ENCODE measurements at regions not wholly inside any gene's neighbourhood (a gene's known extent, or its start where the extent isn't known, plus 50 kb on each side); places are given as distances from the start of the nearest gene placed in this dataset.

DNA sequence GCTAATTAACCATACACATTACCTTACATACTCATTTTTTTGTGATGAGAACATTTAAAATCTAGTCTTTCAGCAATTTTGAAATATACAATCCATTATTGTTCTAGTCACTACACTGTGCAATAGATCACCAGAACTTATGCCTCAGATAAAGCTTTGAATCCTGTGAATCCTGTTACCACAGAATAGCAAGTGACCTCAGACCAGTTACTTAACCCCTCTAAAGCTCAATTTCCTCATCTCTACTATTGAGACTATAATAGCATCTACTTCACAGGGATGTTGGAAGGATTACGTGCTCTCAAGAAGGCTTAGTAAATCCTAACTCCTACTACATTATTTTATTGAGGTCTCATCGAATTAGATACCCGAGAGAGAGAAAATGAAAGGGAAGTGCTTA lies 60.2 kb upstream of the PIP5K1B start:
- no peak for TF ChIP-seq CTCF (IDR thresholded peaks at IDR 0.05; ENCODE audit: insufficient read depth, low read depth, low read length)
- Histone ChIP-seq H3K27me3 (ENCODE audit: control insufficient read depth, insufficient read depth, low read length) (no peaks in the 10 kb centered on the region), H3K4me3 (ENCODE audit: low read depth, low read length) (no peak overlapping the region), H3K36me3 (ENCODE audit: control insufficient read depth, insufficient read depth, low read length) (no peaks in the 10 kb centered on the region)
- POLR2A ChIA-PET: no interaction called here
- no peak for DNase-seq (ENCODE audit: low read depth)
- CTCF ChIA-PET: no interaction called here

DNA sequence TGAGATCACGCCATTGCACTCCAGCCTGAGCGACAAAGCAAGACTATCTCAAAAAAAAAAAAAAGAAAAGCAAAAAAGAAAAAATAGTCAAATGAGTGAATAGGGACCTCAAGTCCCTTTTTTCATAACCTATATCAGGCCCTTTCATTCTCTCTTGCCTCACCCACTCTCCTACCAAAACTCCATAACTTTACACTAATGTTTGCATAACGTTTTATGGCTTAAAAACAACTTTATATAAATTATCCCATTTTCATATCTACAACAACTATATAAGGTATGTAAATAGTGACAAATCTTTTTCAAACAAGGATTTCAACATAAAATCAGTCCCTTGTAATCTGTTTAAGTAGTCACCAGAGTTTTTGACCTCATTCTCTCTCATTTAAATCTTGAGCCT lies 56.9 kb upstream of the PIP5K1B start:
- H3K36me3 ChIP-seq (ENCODE audit: control insufficient read depth, insufficient read depth, low read length): no peaks in the 10 kb centered on the region
- no peak for TF ChIP-seq CTCF (IDR thresholded peaks at IDR 0.05; ENCODE audit: insufficient read depth, low read depth, low read length)
- DNase-seq (ENCODE audit: low read depth): no peak
- no peaks in the 10 kb centered on the region for H3K27me3 ChIP-seq (ENCODE audit: control insufficient read depth, insufficient read depth, low read length)
- no peak overlapping the region for H3K4me3 ChIP-seq (ENCODE audit: low read depth, low read length)
- ChIA-PET CTCF (no interaction called here), POLR2A (no interaction called here)

GRCh38 chr9:68648971-68649370 lies 56.1 kb upstream of the PIP5K1B start:
- TF ChIP-seq CTCF (IDR thresholded peaks at IDR 0.05; ENCODE audit: insufficient read depth, low read depth, low read length): no peak

DNA sequence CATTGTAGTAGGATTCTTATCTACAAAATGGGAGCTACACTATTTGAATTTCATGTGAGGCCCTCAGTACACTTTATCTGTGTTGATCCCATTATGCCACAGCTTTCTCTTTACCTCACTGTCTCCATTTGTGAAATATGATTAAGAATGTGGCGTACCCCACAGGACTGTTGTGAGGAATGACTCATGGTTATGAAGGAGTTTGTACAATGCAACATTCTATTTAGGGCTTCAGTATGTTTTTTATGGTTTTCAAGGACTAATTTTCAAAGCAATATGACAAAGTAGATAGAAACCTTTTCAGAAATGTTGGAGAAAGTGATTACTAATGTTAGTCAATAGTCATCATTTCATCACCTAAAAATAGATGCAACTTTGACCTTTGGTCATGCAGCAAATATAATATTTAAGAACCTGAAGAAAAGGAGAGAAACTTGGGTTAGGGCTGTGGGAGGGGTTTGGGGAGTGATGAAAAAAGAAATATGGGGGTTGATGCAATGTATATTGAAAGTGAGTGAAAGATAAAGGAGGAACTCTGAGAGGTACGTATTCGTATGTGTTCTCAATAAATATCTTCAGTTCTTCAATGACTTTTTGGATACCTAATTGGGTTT lies 53.7 kb upstream of the PIP5K1B start:
- POLR2A ChIA-PET: no interaction called here
- no peak for DNase-seq (ENCODE audit: low read depth)
- no peak overlapping the region for H3K4me3 ChIP-seq (ENCODE audit: low read depth, low read length)
- no peaks in the 10 kb centered on the region for H3K36me3 ChIP-seq (ENCODE audit: control insufficient read depth, insufficient read depth, low read length)
- no peaks in the 10 kb centered on the region for H3K27me3 ChIP-seq (ENCODE audit: control insufficient read depth, insufficient read depth, low read length)
- no peak for TF ChIP-seq CTCF (IDR thresholded peaks at IDR 0.05; ENCODE audit: insufficient read depth, low read depth, low read length)
- CTCF ChIA-PET: no interaction called here

More at GRCh38 chr9:68648971-68649370, 56.1 kb upstream of the PIP5K1B start:
- no peaks in the 10 kb centered on the region for H3K36me3 ChIP-seq (ENCODE audit: control insufficient read depth, insufficient read depth, low read length)
- DNase-seq (ENCODE audit: low read depth): no peak
- no peaks in the 10 kb centered on the region for H3K27me3 ChIP-seq (ENCODE audit: control insufficient read depth, insufficient read depth, low read length)
- no peak overlapping the region for H3K4me3 ChIP-seq (ENCODE audit: low read depth, low read length)
- ChIA-PET POLR2A (no interaction called here), CTCF (no interaction called here)

- POLR2A ChIA-PET: no interaction called here
- CTCF ChIA-PET: interaction anchor here (0.6 kb wide), 1 partner anchor 48 kb away, joined by 4 read pairs; no protein-coding TSS in a partner anchor
Observed at GRCh38 chr9:68653141-68653595, 51.9 kb upstream of the PIP5K1B start.

More at GRCh38 chr9:68653141-68653595, 51.9 kb upstream of the PIP5K1B start:
- TF ChIP-seq CTCF (IDR thresholded peaks at IDR 0.05; ENCODE audit: insufficient read depth, low read depth, low read length): no peak
- no peak for DNase-seq (ENCODE audit: low read depth)
- Histone ChIP-seq H3K4me3 (ENCODE audit: low read depth, low read length) (no peak overlapping the region), H3K36me3 (ENCODE audit: control insufficient read depth, insufficient read depth, low read length) (no peaks in the 10 kb centered on the region), H3K27me3 (ENCODE audit: control insufficient read depth, insufficient read depth, low read length) (no peaks in the 10 kb centered on the region)
